CD4-positive, alpha-beta T cell treated with Interleukin-10 for 1 hour (primary cell): ENCODE measurements at regions not wholly inside any gene's neighbourhood (a gene's known extent, or its start where the extent isn't known, plus 50 kb on each side); places are given as distances from the start of the nearest gene placed in this dataset.
"Not testable (repeated sequence)": the region's sequence is repeated elsewhere in the genome, so short reads cannot be mapped to it uniquely, and the experiment has no call there.

ENCODE experiments used
- DNase-seq: peaks from one replicate; pipeline ENCODE4 v3.0.0-alpha.2; 2020

DNA sequence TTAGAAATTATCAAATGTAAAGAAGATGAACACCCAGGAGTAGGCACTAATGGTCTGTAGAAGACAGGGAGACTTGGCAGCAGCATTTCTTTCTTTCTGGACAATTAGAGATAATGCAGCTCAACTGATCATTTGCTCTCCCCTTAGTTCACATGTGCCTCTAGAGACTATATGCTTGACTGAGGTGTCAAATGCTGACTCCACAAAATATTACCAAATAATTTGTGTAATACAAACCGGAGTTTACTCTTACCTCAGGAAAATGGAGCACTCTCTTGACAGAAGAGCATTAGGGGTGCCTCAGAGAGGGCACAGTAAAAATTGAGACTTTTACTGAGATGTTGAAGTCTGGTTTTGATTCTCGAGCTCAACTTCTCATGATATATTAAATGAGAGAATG, 131.8 kb downstream of the ATP6V1G3 start:
- no peak for DNase-seq

DNA sequence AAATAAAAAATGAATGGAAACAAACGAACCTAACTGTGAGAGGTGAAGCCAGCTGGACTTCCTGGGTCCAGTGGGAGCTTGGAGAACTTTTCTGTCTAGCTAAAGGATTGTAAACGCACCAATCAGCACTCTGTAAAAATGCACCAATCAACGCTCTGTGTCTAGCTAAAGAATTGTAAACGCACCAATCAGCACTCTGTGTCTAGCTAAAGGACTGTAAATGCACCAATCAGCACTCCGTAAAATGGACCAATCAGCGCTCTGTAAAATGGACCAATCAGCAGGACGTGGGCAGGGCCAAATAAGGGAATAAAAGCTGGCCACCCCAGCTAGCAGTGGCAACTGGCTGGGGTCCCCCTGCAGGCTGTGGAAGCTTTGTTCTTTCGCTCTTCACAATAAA, 135.8 kb downstream of the ATP6V1G3 start:
- not testable (repeated sequence) for DNase-seq

DNA sequence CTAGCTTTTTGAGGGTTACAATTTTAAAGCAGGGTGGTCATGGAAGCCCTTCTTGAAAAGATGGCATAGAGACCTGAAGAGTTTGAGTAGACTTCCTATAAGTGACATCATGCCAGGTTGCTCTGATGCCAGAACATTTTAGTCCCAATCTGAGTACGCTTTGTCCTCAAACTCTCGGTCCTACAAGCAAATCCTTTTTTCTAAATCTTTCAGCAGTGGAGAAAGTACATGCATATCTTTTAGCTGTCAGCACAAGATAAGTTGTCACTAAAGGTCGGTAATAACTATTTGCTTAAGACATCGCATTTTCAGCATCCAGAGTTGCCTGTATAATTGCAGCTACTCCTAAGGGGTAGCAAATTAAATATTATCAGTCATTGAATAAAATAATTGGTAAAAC, 140.4 kb downstream of the ATP6V1G3 start:
- DNase-seq, result no peak

DNA sequence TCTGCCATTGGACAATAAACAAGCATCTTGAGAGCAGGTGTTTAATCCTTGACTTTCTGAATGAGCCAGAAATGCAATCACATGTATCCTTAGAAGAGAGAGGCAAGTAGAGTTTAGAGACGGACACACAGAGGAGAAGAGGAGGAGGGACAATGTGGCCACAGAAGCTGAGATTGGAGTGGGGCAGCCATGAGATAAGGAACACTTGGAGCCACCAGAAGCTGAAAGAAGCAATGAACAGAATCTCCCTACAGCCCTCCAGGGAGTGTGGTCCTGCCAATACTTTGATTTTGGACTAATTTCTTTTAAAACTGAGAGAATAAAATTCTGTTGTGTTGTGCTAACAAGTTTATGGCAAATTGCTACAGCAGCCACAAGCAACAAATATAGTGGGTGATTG, 141.0 kb downstream of the ATP6V1G3 start:
- no peak for DNase-seq

DNA sequence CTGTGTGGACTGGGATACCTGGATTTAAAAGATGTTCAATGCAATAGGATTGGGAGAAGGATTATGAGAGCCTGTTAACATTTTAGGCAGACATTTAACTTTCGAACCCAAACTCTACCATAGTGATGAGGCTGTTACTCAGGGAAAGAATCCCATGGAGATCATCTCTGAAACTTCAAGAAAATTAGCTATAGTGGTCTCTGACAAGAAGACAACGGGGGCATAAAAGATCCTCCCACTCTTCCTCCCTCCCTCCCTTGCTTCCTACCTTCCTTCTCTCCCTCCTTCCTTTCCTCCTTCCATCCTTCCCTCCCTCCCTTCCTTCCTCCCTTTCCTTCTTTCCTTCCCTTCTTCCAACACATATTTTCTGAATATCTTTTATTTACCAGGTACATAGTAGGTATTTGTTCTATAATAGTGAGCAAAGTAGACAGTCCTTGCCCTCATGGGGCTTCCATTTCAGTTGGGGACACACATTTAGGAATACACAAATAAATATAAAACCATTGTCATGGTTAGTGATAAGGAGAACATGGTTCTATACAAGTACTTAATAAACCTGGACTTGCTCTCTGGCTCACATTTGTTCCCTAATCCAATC, 143.2 kb downstream of the ATP6V1G3 start:
- no peak for DNase-seq

DNA sequence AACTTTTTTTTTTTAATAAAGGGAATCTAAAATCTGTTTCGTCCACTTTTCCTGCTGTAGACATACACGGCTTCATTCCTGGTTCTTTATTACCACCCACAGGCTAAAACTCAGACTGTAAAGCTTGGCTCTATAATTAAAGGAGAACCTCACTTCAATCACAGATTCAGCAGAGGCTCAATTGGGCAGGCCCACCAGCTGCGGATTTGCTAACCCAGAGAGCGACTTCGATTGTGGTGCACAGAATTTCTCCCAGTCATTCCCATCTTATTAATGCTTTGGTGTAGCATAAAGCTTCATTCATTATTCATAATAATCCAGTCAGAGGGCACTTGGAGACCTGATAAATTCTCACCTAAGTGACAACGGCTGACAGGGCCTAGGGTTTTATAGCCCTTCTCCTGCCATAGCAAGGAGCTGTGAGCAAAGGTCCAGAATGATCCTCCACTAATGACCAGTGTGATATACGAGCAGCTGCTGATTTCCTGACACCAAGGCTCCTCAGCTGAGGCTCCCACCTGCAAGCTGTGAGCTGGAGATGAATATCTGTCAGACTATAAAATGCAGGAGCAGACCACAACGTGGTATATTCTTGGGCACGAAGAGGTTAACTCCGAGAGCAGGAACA, 149.0 kb downstream of the ATP6V1G3 start:
- no peak for DNase-seq

DNA sequence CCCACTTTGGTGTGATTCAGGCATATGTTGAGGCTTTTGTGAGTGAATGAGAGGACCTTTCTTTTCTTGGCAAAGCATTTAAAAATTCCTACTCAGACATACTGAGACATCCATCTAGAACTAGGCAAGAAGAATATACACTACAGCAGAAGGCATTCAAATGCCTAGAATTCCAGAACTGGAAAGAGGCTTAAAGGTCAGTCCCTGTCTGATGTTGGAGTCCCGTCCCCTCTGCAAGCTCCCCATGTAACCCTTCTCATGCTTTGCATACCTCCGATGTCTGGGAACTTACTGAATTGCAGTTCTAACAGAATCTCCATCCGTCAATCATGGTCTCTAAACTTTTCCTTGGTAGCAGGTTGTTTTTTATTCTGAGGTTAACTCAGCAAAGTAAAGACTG, 152.9 kb downstream of the ATP6V1G3 start:
- DNase-seq, result no peak

DNA sequence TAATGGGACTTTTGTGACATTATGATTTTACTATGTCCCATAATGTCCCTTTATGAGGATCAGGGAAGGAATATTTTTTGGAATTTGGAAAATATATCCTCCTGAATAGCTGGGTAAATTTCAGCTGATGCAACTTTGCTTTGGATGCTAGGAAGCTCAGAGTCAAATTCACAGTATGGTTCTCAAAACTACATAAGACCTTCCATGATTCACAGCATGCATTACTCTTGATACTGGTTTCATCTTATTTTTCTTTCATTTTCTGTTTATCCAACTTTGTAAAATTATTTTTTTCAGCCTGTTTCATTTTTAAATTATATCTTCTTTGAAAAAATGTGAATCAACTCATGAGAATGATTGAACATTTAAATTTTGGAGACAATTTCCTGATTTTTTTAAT, 160.2 kb downstream of the ATP6V1G3 start:
- no peak for DNase-seq

DNA sequence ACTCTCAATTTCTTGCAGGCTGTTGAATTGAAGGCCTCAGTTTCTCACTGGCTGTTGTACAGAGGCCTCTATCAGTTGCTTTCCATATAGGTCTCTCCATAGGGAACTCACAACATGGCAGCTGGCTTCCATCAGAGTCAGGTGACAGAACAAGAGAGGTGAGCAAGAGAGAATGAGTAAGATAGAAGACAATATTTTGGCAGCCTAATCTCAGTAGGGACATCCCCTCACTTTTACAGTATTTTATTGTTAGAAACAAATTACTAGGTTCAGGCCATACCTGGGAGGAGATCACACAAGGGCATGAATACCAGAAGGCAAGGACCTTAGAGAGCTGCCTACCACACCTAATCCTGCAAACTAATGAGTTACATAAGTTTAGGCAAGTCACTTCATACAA, 162.8 kb downstream of the ATP6V1G3 start:
- no peak for DNase-seq

DNA sequence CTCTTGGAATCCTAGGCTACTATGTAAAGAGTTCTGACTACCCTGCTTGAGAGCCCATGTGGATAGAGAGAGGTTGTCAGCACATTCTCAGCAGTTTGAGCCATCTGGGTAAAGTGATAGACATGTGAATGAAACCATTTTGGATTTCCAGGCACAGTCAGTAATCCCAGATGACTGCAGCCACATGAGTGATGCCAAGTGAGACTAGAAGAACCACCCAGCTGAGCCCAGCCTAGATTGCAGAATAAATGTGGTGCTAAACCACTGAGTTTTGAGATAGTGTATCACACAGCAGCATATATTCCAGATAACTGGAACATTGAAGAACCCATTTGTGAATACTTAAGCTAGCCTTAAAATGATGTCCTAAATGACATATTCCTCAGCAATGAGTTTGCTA, 166.2 kb downstream of the ATP6V1G3 start:
- DNase-seq, result no peak

DNA sequence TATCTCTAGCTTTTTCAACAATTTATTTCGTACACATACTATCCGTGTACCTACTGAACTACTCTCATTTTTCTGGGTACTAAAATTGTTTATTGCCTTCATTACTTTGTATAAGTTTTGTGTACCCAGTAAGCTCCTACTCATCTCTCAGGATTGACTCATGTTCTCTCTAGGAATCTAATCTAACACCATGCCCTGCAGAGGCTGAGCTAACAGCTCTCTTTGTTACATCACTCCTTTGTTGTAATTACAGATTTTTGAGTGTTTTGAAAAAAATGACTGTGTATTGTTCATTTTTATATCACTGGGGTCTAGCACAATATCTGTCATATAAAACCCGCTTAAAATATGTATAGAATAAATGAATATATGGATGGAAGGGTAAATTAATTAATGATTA, 167.1 kb downstream of the ATP6V1G3 start:
- DNase-seq, result no peak
